ENCODE measurements at regions not wholly inside any gene's neighbourhood (a gene's known extent, or its start where the extent isn't known, plus 50 kb on each side); places are given as distances from the start of the nearest gene placed in this dataset.

DNA sequence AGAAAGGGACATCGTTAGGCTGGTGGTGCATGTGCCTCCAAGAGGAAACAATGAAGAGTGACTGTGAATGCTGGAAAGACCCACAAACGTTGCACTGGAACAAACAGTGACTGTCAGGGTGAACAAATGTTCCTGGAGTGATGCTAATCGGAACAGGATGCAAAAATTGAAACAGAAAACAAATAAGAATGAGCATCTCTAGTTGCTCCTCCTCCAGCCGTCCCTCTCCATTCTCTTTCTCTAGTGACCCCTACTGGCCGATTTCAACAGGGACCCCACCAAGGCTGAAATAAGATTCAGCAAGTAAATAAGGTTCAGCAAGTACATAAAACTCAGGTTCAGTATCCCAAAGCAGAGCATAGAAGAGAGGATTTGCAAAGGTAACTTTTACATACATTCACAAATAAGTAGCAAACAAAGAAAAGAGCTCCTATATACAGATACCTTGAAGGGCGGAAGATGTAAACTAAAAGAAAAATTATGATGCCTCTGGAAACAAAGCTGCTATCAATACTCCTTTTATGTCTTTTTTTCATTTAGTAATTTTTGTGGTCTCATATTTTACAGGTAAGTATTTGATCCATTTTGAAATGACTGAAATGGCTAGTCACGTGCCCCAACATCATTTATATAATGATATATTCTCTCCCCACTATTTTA lies 836.1 kb upstream of the ADAMTS5 start:
- Histone ChIP-seq H3K9ac (ENCODE audit: insufficient read depth in 1 of 2, low read length in 2 of 2) (no peak overlapping the region), H3K27me3 (ENCODE audit: control insufficient read depth in 3 of 3, insufficient read depth in 3 of 3, low read length in 2 of 3) (no peaks in the 10 kb centered on the region), H3K36me3 (ENCODE audit: control insufficient read depth in 4 of 4, insufficient read depth in 4 of 4, low read length in 4 of 4) (no peaks in the 10 kb centered on the region), H3K4me3 (no peak overlapping the region), H3K9me3 (ENCODE audit: control insufficient read depth in 4 of 4, insufficient read depth in 3 of 4, low read length in 3 of 4) (no peaks in the 10 kb centered on the region), H3K27ac (ENCODE audit: low read depth in 1 of 2, low read length in 1 of 2) (no peak overlapping the region), H3K4me1 (ENCODE audit: control insufficient read depth in 5 of 5, insufficient read depth in 5 of 5, low read length in 5 of 5) (peaks cover 0 to 17% (median 0%) of the 10 kb centered on the region in 5 donors)
- TF ChIP-seq, protein P1, sequence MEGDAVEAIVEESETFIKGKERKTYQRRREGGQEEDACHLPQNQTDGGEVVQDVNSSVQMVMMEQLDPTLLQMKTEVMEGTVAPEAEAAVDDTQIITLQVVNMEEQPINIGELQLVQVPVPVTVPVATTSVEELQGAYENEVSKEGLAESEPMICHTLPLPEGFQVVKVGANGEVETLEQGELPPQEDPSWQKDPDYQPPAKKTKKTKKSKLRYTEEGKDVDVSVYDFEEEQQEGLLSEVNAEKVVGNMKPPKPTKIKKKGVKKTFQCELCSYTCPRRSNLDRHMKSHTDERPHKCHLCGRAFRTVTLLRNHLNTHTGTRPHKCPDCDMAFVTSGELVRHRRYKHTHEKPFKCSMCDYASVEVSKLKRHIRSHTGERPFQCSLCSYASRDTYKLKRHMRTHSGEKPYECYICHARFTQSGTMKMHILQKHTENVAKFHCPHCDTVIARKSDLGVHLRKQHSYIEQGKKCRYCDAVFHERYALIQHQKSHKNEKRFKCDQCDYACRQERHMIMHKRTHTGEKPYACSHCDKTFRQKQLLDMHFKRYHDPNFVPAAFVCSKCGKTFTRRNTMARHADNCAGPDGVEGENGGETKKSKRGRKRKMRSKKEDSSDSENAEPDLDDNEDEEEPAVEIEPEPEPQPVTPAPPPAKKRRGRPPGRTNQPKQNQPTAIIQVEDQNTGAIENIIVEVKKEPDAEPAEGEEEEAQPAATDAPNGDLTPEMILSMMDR (IDR thresholded peaks at IDR 0.05; ENCODE audit: control extremely low read depth, extremely low read depth), result peak; percentile 33
- ATAC-seq (ENCODE audit: insufficient read depth, low FRiP score) (no peak), DNase-seq (no peak)
- 48 to 50% methylated on average over 7 of the region's 7 CpGs for WGBS, 2 donors

DNA sequence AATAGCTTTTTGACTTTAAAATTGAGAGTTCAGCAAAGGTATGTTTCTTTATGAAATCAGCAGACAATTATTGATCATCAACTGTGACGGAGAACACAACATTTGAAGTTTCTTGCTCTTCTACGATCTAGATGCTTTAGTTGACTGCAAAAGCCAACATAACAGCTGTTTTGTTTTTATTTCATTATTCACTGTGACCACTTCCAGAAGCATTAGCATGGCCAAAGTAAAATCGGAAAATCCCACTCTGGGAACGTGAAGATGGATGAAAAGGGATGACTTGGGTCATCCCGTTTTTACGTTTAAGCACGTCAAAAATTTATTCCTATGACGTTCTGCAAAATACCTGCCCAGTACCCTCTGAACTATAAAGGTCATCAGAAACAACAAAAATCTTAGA lies 833.0 kb upstream of the ADAMTS5 start:
- Histone ChIP-seq H3K9me3 (ENCODE audit: control insufficient read depth in 4 of 4, insufficient read depth in 3 of 4, low read length in 3 of 4) (no peaks in the 10 kb centered on the region), H3K36me3 (ENCODE audit: control insufficient read depth in 4 of 4, insufficient read depth in 4 of 4, low read length in 4 of 4) (no peaks in the 10 kb centered on the region), H3K4me3 (no peak overlapping the region), H3K9ac (ENCODE audit: insufficient read depth in 1 of 2, low read length in 2 of 2) (no peak overlapping the region), H3K27me3 (ENCODE audit: control insufficient read depth in 3 of 3, insufficient read depth in 3 of 3, low read length in 2 of 3) (no peaks in the 10 kb centered on the region), H3K27ac (ENCODE audit: low read depth in 1 of 2, low read length in 1 of 2) (no peak overlapping the region), H3K4me1 (ENCODE audit: control insufficient read depth in 5 of 5, insufficient read depth in 5 of 5, low read length in 5 of 5) (peaks cover 0 to 19% (median 0%) of the 10 kb centered on the region in 5 donors)
- DNase-seq (peak in 1 of 3 donors; percentile 59), ATAC-seq (ENCODE audit: insufficient read depth, low FRiP score) (no peak)
- TF ChIP-seq, protein P1 (IDR thresholded peaks at IDR 0.05; ENCODE audit: control extremely low read depth, extremely low read depth), result no peak
- WGBS, 2 donors, result 83 to 85% methylated on average over 8 of the region's 8 CpGs

DNA sequence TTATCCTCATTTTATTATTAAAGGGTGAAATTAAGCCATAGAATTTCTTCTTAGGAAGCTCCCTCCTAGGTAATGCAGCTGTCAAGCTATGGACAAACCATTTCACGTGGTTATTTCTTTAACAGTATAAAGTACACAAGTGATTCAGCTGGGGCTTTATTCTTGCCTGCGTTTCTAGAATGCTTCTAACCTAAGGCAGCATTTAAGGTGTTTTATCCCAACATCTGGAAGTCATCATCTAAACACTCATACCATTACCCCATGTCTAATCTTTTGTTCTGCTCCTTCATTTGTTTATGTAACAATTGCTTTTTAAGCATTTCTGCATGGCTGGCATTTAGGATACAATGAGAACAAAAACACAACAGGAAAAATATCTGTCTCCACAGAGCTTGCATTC lies 829.2 kb upstream of the ADAMTS5 start:
- DNase-seq (peak in 1 of 3 donors; percentile 49), ATAC-seq (ENCODE audit: insufficient read depth, low FRiP score) (no peak)
- TF ChIP-seq, protein P1 (IDR thresholded peaks at IDR 0.05; ENCODE audit: control extremely low read depth, extremely low read depth), result no peak
- 26 to 35% methylated on average over 2 of the region's 2 CpGs for WGBS, 2 donors
- H3K9me3 ChIP-seq (ENCODE audit: control insufficient read depth in 4 of 4, insufficient read depth in 3 of 4, low read length in 3 of 4), result no peaks in the 10 kb centered on the region
- H3K4me3 ChIP-seq, result no peak overlapping the region
- no peaks in the 10 kb centered on the region for H3K27me3 ChIP-seq (ENCODE audit: control insufficient read depth in 3 of 3, insufficient read depth in 3 of 3, low read length in 2 of 3)
- H3K36me3 ChIP-seq (ENCODE audit: control insufficient read depth in 4 of 4, insufficient read depth in 4 of 4, low read length in 4 of 4), result no peaks in the 10 kb centered on the region
- H3K4me1 ChIP-seq (ENCODE audit: control insufficient read depth in 5 of 5, insufficient read depth in 5 of 5, low read length in 5 of 5), result peaks cover 0 to 19% (median 0%) of the 10 kb centered on the region in 5 donors
- no peak overlapping the region for H3K27ac ChIP-seq (ENCODE audit: low read depth in 1 of 2, low read length in 1 of 2)
- H3K9ac ChIP-seq (ENCODE audit: insufficient read depth in 1 of 2, low read length in 2 of 2), result no peak overlapping the region

DNA sequence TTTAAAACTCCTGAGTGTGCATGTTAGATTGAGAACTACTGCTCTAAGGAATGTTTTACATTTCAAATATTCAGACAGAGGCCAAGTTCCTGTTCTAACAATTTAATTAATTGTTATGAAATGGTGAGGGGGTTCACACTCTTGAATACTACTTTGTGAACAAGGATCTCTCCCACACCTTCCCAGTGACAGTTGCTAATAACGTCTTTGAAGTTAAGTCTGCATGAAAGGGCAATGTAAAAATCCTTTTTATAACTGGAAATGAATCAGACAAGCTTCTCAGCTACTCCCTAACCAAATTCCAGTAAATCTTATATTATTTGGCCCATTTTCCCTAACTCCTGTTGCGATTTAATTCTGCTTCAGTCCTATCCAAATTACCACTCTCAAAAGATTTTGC lies 828.5 kb upstream of the ADAMTS5 start:
- peak in 1 of 3 donors; percentile 24 for DNase-seq

More for the DNA sequence above, 828.5 kb upstream of the ADAMTS5 start:
- no peak overlapping the region for H3K27ac ChIP-seq (ENCODE audit: low read depth in 1 of 2, low read length in 1 of 2)
- no peak overlapping the region for H3K9ac ChIP-seq (ENCODE audit: insufficient read depth in 1 of 2, low read length in 2 of 2)
- no peak for ATAC-seq (ENCODE audit: insufficient read depth, low FRiP score)
- H3K4me3 ChIP-seq, result no peak overlapping the region
- no peaks in the 10 kb centered on the region for H3K36me3 ChIP-seq (ENCODE audit: control insufficient read depth in 4 of 4, insufficient read depth in 4 of 4, low read length in 4 of 4)
- no peaks in the 10 kb centered on the region for H3K27me3 ChIP-seq (ENCODE audit: control insufficient read depth in 3 of 3, insufficient read depth in 3 of 3, low read length in 2 of 3)
- H3K9me3 ChIP-seq (ENCODE audit: control insufficient read depth in 4 of 4, insufficient read depth in 3 of 4, low read length in 3 of 4), result no peaks in the 10 kb centered on the region
- 78 to 80% methylated on average over 2 of the region's 2 CpGs for WGBS, 2 donors
- H3K4me1 ChIP-seq (ENCODE audit: control insufficient read depth in 5 of 5, insufficient read depth in 5 of 5, low read length in 5 of 5), result peaks cover 0 to 16% (median 0%) of the 10 kb centered on the region in 5 donors
- TF ChIP-seq, protein P1 (IDR thresholded peaks at IDR 0.05; ENCODE audit: control extremely low read depth, extremely low read depth), result no peak

All from lung (tissue), 11 donors.